Fibroblast of peridontal ligament (primary cell): ENCODE measurements at regions not wholly inside any gene's neighbourhood (a gene's known extent, or its start where the extent isn't known, plus 50 kb on each side); places are given as distances from the start of the nearest gene placed in this dataset.
A peak's percentile ranks its signal among the peaks of the same experiment; 100 is the strongest.
"Not testable (repeated sequence)": the region's sequence is repeated elsewhere in the genome, so short reads cannot be mapped to it uniquely, and the experiment has no call there.

Experiments
- DNase-seq: peaks from one replicate; pipeline ENCODE4 v3.0.0-alpha.2; 2010; ENCODE audit errors: extremely low read depth

DNA sequence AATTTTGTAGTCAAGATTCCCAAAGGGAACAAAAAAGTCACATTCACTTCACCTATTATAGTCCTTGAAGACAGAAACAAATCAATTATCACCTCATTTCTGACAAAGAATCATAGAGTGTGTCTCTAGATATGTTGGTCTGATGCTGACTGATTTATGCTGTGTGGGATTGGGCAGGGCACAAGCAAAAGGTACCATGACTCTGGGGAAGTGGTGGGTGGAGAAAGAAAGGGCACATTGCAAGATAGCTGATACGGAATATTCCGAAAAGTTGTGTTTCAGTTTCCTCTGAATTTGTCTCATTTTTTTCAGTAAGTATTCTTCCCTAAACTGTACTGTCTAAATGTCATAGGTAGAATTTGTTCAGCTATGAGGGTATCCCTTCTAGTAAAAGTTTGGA, 268.0 kb downstream of the MREG start:
- no peak for DNase-seq

DNA sequence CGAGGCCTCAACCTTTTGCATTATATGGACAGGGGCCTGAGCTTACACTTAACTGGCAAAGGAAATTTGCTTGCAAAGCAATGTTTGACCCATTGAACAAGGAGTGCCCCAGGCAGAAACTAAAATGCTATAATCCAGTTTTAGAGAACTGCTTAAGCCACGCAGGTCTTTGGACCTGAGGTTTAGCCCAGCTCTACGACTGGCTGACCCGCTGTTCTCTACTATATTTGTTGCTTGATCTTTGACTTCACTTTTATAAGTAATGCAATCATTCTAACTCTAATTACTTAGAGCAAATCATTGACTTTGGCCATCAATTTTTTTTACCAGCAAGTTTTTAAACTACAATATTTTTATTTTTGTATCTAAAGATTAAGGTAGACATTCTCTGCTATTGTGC, 268.8 kb downstream of the MREG start:
- DNase-seq = no peak

DNA sequence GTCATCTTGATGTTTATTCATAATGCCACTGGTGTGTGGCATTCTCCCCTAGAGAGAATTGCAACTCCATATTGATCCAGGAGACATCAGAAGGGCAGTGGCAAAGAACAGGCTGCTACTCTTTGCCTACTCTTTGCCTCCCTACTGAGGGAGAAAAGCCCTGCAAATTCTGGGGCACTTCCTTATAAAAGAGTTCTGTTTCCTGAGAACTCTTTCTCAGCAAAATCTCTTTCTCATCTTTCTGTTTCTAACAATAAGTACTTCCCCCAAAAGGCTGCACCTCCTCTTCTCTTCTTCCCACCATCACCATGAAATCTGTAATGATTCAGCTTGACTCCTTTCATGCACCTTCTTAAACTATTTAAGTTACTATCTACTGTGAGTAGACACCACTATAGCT, 270.3 kb downstream of the MREG start:
- no peak for DNase-seq

DNA sequence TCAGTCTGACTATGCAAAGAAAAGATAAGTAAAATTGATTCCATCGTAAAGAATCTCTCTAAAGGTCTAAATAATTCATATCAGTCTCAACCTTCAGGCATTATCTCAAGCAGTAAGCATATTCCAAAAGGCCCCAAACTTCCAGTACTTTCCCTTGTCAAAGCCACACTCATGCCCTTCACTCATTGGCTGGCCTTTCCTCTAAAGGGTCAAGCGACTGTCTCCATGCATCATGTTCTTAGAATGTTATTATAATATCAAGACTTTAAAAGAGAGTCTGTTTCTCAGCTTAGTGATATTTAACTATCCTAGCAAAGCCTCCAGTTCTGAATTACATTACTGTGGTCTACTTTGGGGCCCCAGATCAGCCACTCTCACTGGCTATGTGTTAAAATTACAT, 271.3 kb downstream of the MREG start:
- no peak for DNase-seq

DNA sequence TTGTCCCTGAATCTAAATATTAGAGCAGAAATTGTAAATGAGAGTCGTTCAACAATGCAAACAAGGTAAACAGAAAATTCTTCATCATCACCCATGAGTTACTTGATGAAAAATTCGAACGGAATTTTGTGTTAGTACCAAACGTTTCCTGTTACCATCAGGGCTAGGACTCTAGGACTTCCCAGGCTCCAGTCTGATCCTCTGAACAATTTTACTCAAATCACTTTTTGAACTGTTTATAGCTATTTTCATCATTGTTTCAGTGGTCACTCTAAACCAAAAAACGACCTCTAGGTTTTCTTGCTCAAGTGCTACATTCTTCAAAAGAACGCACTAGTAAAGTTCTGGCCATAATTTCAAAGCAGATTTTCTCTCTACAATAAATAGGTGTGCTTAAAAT, 273.3 kb downstream of the MREG start:
- peak; percentile 57 for DNase-seq

DNA sequence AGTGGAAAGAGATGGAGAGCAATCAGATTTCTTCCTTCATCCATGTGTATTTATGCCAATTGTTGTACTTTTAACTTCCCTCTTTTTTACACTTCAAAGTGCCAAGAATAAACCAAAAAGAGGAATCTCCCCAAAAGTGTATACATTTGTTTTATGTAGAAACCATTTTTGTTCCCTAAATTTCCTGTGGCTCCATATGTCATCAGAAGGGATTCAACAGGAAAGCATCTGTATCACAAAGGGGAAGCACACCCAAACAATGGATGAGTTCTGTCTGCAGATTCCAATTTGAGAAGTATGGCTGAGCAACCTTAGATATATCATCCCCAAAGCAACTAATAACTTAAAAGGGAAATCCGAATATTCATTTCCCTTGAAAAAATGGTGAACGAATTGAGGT, 275.0 kb downstream of the MREG start:
- no peak for DNase-seq

DNA sequence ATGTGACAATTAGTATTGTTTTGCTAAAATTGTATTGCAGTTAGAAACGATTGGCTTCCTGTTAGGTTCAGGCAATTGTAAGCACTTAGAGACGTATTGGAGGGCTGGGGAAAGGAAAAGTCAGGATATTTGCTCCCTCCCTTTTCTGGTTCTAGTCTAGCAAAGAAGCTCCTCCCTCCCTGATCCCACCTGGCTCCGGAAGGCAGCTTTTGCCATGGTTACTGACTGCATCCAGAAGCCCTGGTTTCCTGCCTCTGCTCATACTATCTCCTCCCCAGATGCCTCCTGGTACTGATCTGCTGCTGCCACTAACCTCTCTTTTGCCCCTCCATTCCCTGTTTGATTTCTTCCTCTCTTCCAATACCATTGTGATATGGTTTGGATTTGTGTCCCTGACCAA, 275.9 kb downstream of the MREG start:
- no peak for DNase-seq

DNA sequence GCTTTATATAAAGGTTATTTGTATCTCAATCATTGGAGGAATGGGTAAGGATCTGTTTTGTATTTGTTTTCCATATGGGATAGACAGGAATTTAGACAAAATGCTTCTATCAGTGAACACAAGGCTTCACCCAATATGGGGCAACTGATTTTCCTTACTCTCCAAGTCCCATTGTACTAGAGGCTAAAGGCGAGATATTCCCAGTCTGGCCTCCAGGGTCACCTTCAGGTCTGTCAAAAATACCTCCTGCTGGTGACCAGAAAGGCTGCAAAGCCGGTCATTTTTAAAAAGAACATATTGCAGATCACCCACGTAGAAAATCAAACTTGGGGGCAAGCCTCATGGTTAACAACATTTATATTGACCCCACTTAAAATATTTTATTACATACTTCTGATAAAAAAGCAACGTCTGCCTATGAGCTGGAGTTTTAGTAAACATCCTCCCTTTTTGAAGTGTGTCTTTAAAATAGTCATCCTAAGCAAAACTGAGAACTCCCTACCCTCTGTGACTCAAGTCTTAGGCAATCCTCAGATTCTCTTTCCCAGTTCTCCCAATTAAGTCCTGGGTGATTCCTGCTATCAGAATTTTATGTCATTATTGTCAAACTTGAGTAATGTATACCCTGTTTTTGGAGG, 276.6 kb downstream of the MREG start:
- peak; percentile 92 for DNase-seq

DNA sequence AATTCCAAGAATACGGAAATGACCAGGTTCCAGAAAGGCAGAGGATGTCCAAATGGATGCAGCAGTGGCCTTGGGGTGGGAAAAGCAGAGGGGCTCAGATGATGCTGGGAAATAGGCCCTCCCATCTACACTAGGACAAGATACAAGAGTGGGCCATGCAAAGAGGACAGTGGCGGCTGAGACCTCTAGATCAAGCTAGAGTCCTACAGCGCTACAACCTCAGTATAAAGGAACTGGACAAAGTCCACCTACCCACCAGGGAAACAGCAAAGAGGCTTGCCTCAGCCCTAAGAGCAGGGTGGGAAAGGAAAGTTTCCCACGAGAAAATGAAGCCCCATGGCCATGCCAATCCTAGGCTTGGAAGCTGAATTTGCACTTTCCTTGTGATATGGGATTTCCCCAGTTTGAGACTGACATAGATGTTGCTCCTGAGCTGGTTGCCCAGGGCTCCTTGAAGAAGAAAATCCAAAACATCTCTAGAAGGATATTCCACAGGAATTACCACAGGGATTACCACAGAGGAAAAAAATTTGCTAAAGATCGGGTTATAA, 282.2 kb downstream of the MREG start:
- DNase-seq = no peak

DNA sequence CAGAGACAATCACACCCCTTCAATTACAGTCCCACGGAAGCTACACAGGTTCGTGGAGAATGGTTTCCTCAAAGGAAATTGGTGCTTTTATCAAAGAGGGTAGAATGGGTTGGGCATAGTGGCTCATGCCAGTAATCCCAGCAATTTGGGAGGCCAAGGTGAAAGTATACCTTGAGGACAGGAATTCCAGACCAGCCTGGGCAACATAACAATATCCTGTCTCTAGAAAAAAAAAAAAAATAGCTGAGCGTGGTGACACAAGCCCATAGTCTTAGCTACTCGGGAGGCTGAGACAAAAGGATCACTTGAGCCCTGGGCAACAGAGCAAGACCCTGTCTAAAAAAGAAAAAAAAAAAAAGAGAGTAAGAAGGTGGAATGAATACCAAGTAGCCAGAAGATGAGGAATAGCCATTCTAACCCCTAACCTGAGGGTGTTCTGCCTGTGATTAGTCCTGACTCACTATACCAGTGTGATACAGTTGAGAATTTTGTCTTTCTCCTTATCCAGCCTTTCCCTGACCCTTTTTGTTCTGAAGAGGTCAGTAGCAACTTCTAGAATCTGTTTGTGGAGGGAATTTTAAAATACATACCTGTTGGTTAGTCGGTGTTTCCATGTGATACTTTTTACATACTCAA, 283.2 kb downstream of the MREG start:
- no peak for DNase-seq

DNA sequence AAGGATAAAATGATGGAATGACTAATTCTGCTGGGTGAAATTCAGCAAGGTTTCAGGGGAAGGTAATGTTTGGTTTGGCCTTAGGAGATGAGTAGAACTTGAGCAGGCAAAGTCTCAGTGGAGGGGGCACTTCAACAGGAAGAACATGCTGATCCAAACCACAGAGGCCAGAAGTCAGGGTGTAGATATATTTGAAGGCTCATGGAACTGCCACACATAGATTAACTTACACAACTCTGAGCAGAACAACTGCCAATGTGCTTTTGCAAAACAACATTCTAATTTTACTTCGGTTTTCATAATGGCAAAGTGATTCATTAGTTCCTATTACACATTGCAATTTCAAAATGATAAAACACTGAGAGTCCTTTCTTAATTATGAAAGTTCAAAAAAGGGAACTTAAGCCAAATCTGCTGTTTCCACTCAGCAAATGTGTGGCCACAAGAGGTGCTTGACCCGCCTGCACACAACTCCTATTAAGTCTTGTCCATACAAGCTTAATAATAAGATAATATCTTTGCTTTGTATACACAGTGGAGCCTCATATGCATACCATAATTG, 284.8 kb downstream of the MREG start:
- peak; percentile 97 for DNase-seq

DNA sequence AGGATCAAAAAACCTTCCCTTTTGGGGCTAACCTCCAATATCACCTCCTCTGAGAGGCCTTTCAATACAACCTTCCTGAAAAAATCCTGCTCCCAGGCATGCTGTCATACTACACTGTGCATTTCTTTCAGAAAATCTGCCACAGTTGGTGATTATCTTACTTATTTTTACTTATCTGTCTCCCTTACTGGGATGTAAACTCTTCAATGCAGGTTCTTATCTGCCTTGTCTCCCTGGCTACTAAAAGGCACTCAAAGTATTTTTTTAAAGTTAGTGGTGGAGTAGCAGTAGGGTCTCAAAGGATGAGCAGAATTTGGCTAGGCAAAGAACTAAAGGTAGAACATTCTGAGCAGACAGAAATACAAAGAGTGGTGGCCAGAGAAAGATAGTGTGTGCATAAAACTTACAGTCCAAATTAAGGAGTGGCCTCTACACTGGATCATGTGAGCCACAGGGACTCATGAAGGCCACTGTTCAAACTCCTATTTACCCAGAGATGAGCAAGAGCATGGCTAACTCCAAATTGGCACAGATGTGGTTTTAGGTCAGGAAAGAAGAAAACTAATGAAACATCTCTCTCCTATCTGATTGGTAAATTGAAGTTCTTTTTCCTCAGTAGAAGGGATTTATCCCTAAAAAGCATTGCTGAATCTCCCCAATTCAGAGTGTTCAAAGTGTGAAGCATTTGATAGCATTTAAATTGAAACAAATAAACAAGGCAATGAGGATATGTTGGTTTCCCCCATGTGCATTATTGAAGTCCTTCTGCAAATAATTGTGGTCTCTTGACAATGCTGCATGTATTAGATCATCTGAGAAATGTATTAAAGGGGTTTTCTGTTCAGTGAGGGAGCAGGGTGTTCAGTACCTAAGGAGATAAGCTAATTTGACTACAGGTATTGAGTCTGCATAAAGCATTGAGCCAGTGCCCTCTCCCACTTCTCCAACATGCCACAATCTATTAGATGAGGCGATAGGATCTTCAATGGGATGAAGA, 285.5 kb downstream of the MREG start:
- DNase-seq = no peak

DNA sequence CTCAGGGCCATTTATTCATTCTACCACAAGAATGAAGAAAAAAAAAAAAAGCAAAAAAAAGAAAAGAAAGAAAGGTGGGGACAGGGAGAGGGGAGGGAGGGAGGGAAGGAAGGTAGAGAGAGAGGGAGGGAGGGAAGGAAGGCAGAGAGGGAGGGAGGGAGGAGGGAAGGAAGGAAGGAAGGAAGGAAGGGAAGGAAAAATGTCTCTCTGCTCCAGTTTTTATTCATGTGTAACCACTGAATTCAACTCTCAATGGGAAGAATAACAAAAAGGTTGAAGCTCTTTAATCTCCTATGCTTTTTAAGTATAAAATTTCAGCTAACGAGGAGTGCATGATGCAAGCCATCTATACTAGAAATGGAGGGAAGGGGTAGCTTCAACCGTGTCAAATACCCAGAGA, 287.3 kb downstream of the MREG start:
- no peak for DNase-seq

DNA sequence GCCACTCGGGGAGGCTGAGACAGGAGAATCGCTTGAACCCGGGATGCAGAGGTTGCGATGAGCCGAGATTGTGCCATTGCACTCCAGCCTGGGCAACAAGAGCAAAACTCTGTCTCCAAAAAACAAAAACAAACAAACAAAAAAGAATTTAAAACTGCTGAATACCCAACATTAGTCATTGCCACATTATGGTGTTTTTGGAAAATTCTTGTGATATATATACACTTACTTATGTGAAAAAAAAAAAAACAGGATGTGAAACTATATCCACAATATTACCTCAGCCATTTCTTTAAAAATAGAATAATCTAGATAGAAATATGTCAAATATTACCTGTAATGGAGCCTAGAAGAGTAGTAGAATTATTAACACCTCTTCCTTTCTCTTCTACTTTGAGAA, 288.3 kb upstream of the FN1 start:
- DNase-seq = no peak

DNA sequence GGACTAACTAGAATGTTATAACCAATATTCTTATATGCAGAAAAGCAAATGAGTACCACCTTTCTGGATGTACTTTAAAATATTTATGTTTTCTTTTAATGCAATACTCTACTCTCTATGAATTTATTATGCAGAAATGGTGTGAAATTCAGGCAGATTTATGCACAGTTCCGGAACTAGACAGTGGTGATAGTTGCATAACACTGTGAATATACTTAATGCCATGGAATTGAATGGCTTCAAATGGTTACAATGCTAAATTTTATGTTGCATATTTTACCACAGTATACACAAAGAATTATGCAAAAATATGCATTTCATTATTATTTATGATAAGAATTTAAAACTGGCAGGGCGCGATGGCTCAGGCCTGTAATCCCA, 287.8 kb upstream of the FN1 start:
- DNase-seq = no peak

DNA sequence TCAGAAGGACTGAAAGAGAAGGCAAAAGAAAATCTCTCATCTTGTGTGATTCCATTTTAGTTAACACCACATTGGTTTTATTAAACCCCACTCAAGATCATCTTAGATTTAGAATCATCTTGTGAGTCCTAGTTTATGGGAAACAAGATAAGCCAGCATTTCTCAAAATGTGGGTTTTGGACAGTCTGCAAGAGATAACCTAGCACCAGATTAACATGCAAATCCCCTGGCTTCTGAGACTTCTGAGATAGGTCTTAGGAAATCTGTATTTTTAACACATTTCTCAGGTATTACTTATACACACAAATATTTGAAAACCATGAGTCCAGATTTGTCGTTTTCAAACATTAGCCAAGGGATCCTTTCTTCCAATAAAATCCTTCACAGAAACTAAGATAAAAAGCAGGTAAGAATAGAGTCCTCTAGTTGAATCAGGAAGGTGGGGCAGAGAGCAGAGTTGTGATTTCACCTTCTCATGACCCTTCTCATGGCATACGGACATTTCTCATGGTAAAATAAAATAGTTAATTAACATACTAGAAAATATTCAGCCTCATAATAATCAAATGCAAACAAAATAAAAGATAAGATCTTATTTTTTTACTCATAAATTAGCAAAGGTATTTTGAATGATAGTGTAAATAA, 287.2 kb upstream of the FN1 start:
- DNase-seq = no peak

DNA sequence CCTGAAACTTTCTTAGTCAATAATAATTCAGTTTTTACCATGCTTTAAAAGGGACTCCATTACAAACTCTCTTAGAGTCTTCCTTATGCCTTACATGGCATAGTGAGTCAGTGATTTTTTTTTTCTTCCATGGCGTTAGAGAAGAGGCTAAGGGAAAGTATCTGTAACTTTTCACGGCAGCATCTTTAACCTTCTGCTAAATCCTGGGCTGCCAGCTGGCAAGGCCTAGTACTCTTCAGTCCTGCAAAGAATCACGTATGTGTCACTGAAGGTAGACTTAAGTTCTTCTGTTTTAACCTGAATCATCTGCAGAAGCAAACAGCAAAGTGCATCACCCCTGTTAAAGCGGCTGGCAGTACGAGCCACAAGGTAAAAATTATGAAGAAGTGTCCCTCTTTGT, 286.3 kb upstream of the FN1 start:
- DNase-seq = no peak

DNA sequence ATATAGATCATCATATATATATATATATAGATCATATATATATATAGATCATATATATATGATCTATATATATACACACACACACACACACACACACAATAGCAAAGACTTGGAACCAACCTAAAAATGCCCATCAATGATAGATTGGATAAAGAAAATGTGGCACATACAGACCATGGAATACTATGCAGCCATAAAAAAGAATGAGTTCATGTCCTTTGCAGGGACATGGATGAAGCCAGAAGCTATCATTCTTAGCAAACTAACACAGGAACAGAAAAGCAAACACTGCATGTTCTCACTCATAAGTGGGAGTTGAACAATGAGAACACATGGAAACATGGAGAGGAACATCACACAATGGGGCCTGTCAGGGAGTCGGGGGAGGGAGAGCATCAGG, 285.6 kb upstream of the FN1 start:
- not testable (repeated sequence) for DNase-seq

DNA sequence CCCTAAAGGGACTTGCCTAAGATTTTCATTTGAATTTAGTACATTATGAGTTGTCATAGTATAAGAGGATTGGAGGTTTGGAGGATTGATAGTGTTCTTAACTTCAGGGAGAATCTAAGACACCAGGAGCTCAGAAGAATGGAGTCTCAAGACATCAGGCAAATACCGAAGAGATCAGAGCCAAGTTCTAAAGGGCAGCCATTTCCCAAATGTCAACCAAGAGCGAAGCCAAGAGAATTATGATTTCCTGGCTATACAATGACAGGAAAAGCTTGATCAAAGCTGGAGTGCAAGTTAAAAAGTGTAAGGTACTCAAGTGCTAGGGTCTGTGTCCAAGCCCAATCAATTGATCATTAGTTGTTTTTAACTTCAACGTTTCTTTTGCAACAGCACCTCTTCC, 283.0 kb upstream of the FN1 start:
- DNase-seq = no peak

DNA sequence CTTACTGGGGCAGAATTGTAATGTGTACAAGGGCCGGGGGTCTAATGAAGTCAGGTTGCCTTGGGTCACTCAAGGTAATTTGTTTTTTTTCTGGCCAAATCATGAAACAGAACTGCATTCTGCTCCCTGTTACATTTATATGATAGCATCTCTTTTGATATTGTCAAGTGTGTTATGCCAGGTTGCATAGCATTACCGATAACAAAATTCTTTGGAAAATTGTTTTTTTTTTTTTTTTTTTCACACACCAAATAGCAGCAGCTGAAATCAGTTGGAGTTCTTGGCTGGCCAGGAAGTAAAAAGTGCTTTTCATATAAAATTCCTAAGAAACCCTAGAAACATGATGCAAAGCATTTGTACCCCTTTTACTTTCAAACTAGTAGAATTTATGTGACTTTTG, 282.6 kb upstream of the FN1 start:
- DNase-seq = peak; percentile 18

DNA sequence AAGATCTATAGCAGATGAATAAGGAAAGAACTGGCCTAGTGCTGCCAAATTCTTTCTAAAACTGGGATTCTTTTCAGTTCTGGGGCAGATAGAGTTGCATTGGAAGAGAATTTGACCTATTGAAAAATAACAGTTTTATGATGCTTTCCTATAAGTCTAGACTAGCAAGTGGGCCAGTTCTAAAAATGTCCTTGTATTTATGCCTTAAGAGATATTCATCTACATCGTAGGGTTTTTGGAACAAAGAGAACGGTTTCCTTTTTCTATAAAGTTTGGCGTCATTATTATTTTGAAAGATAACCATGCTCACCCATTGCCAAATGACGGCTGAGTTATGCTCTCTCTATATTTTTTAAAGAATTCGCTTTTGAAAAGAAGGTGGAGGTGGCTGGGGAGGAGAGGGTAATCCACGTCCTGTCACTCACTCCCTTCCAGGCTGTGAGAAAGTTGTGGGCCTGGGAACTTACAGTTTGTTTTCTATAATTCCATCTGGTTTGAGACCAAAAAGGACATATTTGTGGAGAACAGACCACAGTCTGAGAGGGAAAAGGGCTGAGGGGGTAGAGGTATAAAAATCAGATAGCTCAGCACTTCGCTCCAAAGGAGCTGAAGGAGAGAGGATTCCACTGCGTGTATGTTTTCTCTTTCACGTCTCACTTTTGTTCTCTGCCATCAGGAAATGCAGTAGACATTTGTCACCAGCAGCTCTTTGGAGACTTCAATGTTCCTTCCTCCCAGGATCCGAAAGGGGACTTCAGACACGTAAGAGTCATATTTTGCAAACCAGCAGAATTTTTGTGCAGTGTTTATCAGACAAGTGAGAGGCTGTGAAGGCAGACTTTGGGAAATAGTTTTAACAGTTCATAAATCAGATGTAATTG, 281.9 kb upstream of the FN1 start:
- peak; percentile 50 for DNase-seq
